Muscle of leg (tissue), 3 donors: ENCODE measurements at regions not wholly inside any gene's neighbourhood (a gene's known extent, or its start where the extent isn't known, plus 50 kb on each side); places are given as distances from the start of the nearest gene placed in this dataset.

Experiments used
- DNase-seq: peaks from one replicate; pipeline ENCODE4 v3.0.0; 2013
- H3K27ac ChIP-seq: one replicate; pipeline ENCODE4 v1.5.1; 2013; ENCODE audit warnings: mild to moderate bottlenecking, low read length, control low read depth
- H3K27me3 ChIP-seq: one replicate; pipeline ENCODE4 v1.6.1; 2013; ENCODE audit warnings: low read length; ENCODE audit not compliant: control insufficient read depth, insufficient read depth
- H3K36me3 ChIP-seq: one replicate; pipeline ENCODE4 v1.6.1; 2013; ENCODE audit warnings: low read length; ENCODE audit not compliant: control insufficient read depth, insufficient read depth
- H3K4me1 ChIP-seq: one replicate; pipeline ENCODE4 v1.6.1; 2013; ENCODE audit warnings: low read length; ENCODE audit not compliant: control insufficient read depth, insufficient read depth
- H3K4me3 ChIP-seq: one replicate; pipeline ENCODE4 v1.5.1; 2013; ENCODE audit warnings: low read length, control low read depth
- H3K9me3 ChIP-seq: replicated peaks from 2 replicates; pipeline ENCODE4 v1.6.1; 2013; ENCODE audit warnings: low read depth, low read length; ENCODE audit not compliant: control insufficient read depth
- WGBS: methylation state at CpG from one replicate; pipeline ENCODE4 v1.1.5; 2013; ENCODE audit warnings: missing lambda C conversion rate; ENCODE audit not compliant: insufficient coverage; 5-methylcytosine and 5-hydroxymethylcytosine counted together

DNA sequence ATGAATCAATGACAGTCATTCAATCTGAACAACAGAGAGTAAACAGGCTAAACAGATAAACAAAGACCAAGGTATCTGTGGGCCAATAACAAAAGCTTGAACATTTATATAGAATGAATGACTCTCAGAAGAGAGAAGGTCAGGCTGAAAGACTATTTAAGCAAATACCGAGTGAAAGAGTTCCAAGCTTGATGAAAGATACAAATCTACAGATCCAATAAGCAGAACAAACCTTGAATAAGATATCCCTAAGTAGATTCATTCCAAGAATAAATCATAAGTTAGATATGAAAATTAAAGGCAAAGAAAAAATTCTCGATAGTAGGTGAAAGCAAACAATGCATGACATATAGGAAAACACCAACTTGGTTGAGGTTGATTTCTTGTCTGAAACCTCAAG lies 376.4 kb upstream of the IGFBP3 start:
- Histone ChIP-seq H3K27me3 (no peaks in the 10 kb centered on the region), H3K36me3 (no peaks in the 10 kb centered on the region), H3K4me1 (no peaks in the 10 kb centered on the region), H3K27ac (no peak overlapping the region), H3K9me3 (peaks cover 6% of the 10 kb centered on the region), H3K4me3 (no peak overlapping the region)
- DNase-seq, result no peak
- no CpG with 5 or more reads among the region's 2 CpGs for WGBS

DNA sequence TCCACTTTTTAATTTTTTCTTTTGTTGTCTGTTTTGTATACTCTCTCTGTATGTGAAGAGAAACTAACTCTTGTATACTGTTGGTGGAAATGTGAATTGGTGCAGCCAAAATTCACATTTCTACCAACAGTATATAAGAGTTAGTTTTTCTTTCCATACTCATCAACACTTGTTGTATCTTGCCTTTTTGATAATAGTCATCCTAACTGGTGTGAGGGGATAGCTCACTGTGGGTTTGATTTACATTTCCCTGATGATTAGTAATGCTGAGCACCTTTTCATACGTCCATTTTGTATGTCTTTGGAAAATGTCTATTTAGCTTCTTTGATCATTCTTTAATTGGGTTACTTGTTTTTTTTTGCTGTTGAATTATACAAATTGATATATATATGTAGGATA lies 375.5 kb upstream of the IGFBP3 start:
- Histone ChIP-seq H3K36me3 (no peaks in the 10 kb centered on the region), H3K27me3 (no peaks in the 10 kb centered on the region), H3K4me1 (peaks cover 2% of the 10 kb centered on the region), H3K9me3 (peaks cover 6% of the 10 kb centered on the region), H3K4me3 (no peak overlapping the region), H3K27ac (no peak overlapping the region)
- DNase-seq, result no peak
- WGBS, result no CpG with 5 or more reads among the region's 1 CpG

DNA sequence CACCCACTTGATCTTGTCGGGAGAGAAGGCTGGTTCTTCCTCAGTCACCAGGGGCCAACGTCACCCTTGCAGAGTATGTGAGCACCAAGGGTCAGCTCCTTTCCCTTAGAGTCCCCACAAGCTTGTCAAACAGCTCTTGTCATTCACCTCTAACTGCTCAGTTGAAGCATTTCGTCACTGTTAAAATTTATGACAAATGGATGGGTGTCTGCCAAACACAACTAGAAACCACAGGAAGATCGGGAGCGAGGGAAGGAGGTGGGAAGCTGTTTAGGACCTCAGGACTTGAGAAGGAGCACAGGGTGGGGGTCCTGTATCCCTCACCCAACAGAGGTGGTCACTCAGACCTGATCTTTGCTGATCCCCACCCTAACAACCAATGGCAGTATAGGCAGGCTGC lies 373.3 kb upstream of the IGFBP3 start:
- no peak for DNase-seq
- Histone ChIP-seq H3K4me1 (peaks cover 11% of the 10 kb centered on the region), H3K4me3 (no peak overlapping the region), H3K27ac (no peak overlapping the region), H3K9me3 (peaks cover 6% of the 10 kb centered on the region), H3K27me3 (no peaks in the 10 kb centered on the region), H3K36me3 (no peaks in the 10 kb centered on the region)
- 79% methylated on average over 2 of the region's 5 CpGs for WGBS

DNA sequence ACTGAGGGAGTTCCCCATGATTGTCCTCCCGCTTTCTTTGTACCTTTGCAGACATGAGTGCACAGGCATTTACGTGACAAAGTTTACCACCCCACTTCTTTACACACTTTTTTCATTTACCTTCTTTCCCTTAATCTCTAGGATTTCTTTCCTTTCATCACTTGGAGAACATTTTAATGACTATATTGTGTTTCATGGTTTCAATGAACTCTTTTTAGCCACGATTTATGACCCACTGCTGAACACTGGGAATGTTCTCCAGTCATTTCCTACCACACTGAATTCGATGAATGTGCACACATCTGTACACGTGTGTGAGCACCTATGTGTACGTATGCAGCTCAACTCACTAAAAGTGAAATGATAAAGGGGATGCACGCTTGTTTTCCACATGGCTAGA lies 371.7 kb upstream of the IGFBP3 start:
- Histone ChIP-seq H3K4me1 (peaks cover 11% of the 10 kb centered on the region), H3K4me3 (no peak overlapping the region), H3K9me3 (peaks cover 6% of the 10 kb centered on the region), H3K27ac (no peak overlapping the region), H3K27me3 (no peaks in the 10 kb centered on the region), H3K36me3 (no peaks in the 10 kb centered on the region)
- DNase-seq, result no peak
- WGBS, result 71% methylated on average over 4 of the region's 7 CpGs

DNA sequence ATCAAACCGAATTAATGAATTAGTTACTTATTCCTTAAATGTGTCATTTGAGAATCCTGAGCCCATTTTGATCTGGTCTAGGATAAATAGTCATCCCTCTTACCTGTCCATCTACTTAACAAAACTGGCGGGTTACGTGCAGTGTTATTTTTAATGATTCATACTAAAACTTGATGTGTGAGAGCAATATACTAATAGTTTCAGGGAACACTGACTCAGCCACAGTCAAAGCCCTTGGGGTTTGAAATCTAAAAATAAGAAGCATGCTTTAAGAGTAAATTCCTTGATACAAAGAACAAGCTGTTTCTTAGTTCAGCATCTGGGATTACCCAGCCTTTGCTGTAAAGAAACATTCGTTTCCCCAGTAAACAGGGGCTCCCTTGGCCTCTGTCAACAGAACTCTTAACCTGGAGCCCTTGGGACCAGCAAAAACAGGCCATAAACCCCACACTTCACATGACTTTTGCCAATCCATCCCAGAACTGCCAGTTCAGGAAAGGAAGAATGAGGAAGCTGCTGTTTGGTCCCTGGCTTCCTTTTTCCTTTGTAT lies 370.6 kb upstream of the IGFBP3 start:
- H3K4me1 ChIP-seq, result peaks cover 11% of the 10 kb centered on the region
- peak; percentile 93 for DNase-seq
- H3K4me3 ChIP-seq, result no peak overlapping the region
- WGBS, result no CpG with 5 or more reads among the region's 4 CpGs
- no peaks in the 10 kb centered on the region for H3K9me3 ChIP-seq
- H3K27me3 ChIP-seq, result no peaks in the 10 kb centered on the region
- no peaks in the 10 kb centered on the region for H3K36me3 ChIP-seq
- H3K27ac ChIP-seq, result peak overlapping the region; percentile 80

DNA sequence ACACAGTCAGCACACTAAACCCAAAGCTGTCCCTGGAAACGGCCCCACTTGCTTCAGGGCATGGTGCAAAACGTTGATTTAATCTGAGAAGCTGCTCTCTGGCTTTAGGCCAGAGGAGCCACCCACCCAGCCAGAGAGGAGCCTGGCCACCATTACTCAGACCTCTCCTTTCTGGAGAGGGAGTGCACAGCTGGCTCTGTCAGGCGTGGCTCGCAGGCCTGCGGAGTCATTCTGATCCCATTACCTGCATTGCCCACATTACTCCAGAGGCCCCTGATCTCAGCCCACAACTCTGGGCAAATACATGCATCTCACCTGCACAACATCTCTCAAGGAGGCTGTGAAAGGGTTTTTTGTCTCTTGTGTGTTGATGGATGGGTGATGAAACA lies 370.0 kb upstream of the IGFBP3 start:
- Histone ChIP-seq H3K27me3 (no peaks in the 10 kb centered on the region), H3K4me3 (no peak overlapping the region), H3K27ac (no peak overlapping the region), H3K4me1 (peaks cover 11% of the 10 kb centered on the region), H3K9me3 (no peaks in the 10 kb centered on the region), H3K36me3 (no peaks in the 10 kb centered on the region)
- peak; percentile 21 for DNase-seq
- WGBS, result 27% methylated on average over 2 of the region's 5 CpGs

DNA sequence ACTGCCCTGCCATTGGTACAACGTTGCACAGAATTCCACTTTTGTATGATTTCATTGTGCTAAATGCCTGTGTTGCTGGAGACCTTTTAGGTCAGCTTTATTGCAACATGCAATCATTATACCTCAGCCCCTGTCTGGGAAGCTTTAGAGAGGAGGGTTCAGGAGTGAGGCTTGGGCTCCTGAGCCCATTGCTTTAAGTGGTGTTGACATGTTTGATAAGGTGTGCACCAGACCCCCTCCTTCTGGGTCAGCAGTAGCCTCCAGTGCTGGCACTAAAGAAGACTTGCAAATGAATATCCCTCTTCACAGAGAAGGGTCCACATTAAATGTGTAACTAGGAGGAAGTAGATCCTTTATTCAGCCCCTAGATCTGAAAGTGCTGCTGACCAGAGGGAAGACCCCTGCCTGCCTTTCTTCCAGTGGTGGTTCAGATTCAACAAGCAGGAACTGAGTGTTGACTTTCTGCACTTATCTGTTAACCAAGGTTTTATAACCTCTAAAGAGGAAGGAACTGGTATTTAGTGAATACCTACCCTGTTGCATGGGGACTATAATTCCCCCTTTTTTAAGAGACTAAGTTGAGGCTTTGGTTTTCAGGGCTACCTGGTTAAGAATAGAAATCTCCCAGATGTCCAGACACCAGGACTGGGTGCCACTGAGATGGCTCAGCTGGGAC lies 369.4 kb upstream of the IGFBP3 start:
- no peaks in the 10 kb centered on the region for H3K36me3 ChIP-seq
- no peak overlapping the region for H3K27ac ChIP-seq
- H3K27me3 ChIP-seq, result no peaks in the 10 kb centered on the region
- peaks cover 11% of the 10 kb centered on the region for H3K4me1 ChIP-seq
- H3K4me3 ChIP-seq, result no peak overlapping the region
- no peak for DNase-seq
- no CpG with 5 or more reads among the region's 1 CpG for WGBS
- H3K9me3 ChIP-seq, result no peaks in the 10 kb centered on the region

DNA sequence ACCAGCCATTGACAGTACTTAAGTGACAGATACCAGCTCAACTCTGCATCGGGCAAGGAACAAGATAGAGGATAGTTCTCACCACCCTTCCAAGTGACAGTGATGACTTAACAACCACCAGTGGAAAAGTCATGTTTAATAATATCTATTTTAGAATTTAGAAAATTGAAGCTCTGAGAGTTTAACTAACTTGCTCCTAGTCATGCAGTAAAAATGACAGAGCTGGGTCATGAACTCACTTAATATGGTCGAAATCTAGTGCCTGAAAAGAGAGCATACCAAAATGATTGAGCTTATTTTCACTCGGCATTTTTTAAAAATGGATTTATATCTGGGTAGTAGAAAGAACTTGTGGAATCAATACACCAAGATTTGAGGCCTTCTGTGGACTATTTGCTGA lies 367.8 kb upstream of the IGFBP3 start:
- Histone ChIP-seq H3K9me3 (no peaks in the 10 kb centered on the region), H3K4me1 (peaks cover 15% of the 10 kb centered on the region), H3K36me3 (no peaks in the 10 kb centered on the region), H3K27me3 (no peaks in the 10 kb centered on the region), H3K4me3 (no peak overlapping the region), H3K27ac (no peak overlapping the region)
- DNase-seq, result no peak
- WGBS, result no CpG with 5 or more reads among the region's 3 CpGs

DNA sequence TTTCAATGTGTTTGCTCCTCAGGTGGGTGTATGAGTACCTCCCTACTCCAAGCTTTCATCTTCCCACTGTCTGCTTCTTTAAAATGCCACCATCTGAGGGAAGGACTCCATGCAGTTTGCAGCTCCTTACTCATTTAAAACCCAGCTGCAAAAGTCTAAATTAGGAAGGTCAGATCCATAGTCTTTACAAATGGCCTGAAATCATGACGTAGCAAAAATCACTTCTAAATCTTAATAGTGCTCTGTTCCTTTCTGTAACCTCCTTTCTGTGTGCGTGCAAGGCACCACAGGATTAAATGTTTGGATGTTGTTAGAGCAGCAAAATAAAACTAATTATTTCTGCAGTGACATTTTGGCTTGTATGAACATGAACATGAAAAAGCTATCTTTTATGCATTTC lies 366.9 kb upstream of the IGFBP3 start:
- Histone ChIP-seq H3K4me3 (no peak overlapping the region), H3K27ac (no peak overlapping the region), H3K9me3 (no peaks in the 10 kb centered on the region), H3K36me3 (no peaks in the 10 kb centered on the region), H3K27me3 (no peaks in the 10 kb centered on the region), H3K4me1 (peaks cover 17% of the 10 kb centered on the region)
- no CpG with 5 or more reads among the region's 2 CpGs for WGBS
- no peak for DNase-seq

DNA sequence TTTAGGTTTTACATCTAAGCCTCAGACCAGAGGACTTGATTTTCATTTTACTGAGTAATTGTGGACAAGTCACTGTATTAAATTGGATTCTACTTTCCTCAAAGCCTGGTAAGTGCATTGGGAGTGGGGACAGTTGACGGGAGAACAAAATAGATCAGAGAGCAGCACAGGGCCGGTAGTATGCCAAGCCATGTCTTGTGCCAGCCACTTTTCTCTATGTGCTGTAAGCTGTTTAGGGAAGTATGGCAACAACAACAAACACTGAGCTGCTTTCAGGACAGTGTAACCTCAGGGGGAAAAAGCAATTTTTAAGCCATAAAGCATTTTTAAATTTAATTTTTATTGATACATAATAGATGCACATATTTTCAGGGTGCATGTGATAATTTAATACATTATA lies 365.9 kb upstream of the IGFBP3 start:
- Histone ChIP-seq H3K36me3 (no peaks in the 10 kb centered on the region), H3K9me3 (no peaks in the 10 kb centered on the region), H3K27ac (no peak overlapping the region), H3K4me3 (no peak overlapping the region), H3K4me1 (peaks cover 17% of the 10 kb centered on the region), H3K27me3 (no peaks in the 10 kb centered on the region)
- WGBS, result 49% methylated on average over 2 of the region's 2 CpGs
- DNase-seq, result no peak

DNA sequence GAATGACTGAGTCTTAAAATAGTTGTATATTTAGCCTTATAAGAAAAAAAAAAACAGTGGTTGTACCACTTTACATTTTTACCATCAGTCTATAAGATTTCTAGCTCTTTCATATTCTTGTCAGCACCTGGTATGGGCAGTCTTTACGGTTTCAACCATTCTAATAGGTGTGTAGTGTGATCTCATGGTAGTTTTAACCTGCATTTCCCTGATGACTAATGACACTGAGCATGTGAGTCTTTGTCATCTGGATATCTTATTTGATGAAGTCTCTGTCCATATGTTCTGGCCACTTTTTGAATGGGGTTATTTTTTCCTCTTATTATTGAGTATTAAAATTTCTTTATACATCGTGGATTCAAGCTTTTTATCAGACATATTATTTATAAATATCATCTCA lies 365.3 kb upstream of the IGFBP3 start:
- Histone ChIP-seq H3K27ac (no peak overlapping the region), H3K4me1 (peaks cover 15% of the 10 kb centered on the region), H3K36me3 (no peaks in the 10 kb centered on the region), H3K4me3 (no peak overlapping the region), H3K27me3 (no peaks in the 10 kb centered on the region), H3K9me3 (no peaks in the 10 kb centered on the region)
- DNase-seq, result no peak
- no CpG with 5 or more reads among the region's 2 CpGs for WGBS
